ENCODE measurements at regions not wholly inside any gene's neighbourhood (a gene's known extent, or its start where the extent isn't known, plus 50 kb on each side); places are given as distances from the start of the nearest gene placed in this dataset.

DNA sequence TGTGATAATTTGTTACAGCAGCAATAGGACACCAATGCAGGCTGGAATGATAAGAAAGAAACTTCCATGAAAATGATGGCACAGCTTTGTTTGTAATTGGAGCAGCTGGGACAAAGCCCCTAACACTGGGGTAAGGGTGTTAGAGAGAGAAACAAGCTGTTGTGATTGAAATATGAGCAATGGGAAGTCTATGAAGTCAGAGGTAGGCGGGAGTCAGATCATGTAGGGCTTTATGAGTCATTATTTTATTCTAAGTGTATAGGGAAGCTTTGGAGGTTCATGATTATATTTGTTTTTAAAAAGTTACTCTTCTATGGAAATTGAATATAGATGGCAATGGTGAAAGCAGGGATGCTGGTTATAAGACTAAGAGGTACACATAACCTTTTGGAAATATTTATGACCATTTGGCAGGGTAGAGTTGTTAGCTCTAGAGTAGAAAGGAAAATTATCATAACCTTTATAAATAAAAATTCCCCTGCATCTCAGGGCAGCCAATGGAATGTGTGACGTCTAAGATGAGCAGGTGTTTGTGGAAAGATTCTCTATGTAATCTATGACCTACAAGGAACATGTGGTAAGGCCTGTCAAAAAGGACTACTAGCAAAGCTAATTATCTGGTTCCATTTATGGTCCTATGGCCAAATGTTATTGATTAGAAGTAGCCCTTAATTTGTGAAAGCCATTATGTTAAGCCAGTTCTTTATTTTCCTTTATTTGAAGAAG is 85.6 kb downstream of the KCNJ2 start:
- TF ChIP-seq EP300 (IDR thresholded peaks at IDR 0.05), result no peak
- TF ChIP-seq POLR2A (IDR thresholded peaks at IDR 0.05), result no peak
- TF ChIP-seq, protein P1, sequence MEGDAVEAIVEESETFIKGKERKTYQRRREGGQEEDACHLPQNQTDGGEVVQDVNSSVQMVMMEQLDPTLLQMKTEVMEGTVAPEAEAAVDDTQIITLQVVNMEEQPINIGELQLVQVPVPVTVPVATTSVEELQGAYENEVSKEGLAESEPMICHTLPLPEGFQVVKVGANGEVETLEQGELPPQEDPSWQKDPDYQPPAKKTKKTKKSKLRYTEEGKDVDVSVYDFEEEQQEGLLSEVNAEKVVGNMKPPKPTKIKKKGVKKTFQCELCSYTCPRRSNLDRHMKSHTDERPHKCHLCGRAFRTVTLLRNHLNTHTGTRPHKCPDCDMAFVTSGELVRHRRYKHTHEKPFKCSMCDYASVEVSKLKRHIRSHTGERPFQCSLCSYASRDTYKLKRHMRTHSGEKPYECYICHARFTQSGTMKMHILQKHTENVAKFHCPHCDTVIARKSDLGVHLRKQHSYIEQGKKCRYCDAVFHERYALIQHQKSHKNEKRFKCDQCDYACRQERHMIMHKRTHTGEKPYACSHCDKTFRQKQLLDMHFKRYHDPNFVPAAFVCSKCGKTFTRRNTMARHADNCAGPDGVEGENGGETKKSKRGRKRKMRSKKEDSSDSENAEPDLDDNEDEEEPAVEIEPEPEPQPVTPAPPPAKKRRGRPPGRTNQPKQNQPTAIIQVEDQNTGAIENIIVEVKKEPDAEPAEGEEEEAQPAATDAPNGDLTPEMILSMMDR (IDR thresholded peaks at IDR 0.05), result no peak
- no peak for TF ChIP-seq POLR2AphosphoS5 (IDR thresholded peaks at IDR 0.05)
- Histone ChIP-seq H3K4me1 (no peaks in the 10 kb centered on the region), H3K4me3 (no peak overlapping the region), H3K27ac (no peak overlapping the region), H3K36me3 (no peaks in the 10 kb centered on the region), H3K27me3 (no peaks in the 10 kb centered on the region), H3K9me3 (no peaks in the 10 kb centered on the region)
- intact Hi-C loops (cut with DNase I; ENCODE audit: low total_unique reads), result no loop called here
- WGBS, 5 donors, result 82 to 84% (median 82%) methylated on average over 2 of the region's 2 CpGs
- DNase-seq, result no peak

GRCh38 chr17:70256751-70257150 is 87.4 kb downstream of the KCNJ2 start:
- intact Hi-C loops (cut with DNase I; ENCODE audit: low total_unique reads), result no loop called here
- TF ChIP-seq POLR2AphosphoS5 (IDR thresholded peaks at IDR 0.05), result no peak
- TF ChIP-seq EP300 (IDR thresholded peaks at IDR 0.05), result no peak
- TF ChIP-seq POLR2A (IDR thresholded peaks at IDR 0.05), result no peak
- TF ChIP-seq, protein P1 (IDR thresholded peaks at IDR 0.05), result no peak

DNA sequence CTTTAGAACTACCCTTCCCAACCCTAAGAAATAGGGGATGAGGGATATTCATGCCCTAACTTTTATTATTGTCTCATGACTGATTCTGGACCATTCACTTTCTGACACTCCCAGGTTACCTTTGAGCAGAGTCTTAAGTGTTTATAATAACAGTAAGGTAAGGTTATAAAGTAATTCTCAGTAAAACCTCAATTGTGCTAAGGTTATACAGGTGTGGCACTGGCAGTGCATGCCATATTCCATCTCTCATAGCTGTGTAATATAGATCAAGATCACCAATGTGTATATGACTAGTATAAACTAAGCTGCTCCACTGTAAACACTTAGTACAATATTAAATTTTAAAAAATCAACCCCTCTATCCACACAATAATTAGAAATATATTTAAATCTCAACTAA is 89.1 kb downstream of the KCNJ2 start:
- DNase-seq, result no peak
- no peak overlapping the region for H3K27ac ChIP-seq

More at GRCh38 chr17:70256751-70257150, 87.4 kb downstream of the KCNJ2 start:
- Histone ChIP-seq H3K4me3 (no peak overlapping the region), H3K4me1 (no peaks in the 10 kb centered on the region), H3K27me3 (no peaks in the 10 kb centered on the region), H3K27ac (no peak overlapping the region), H3K9me3 (no peaks in the 10 kb centered on the region), H3K36me3 (no peaks in the 10 kb centered on the region)
- WGBS, 5 donors, result 85 to 90% (median 86%) methylated on average over 2 of the region's 2 CpGs
- no peak for DNase-seq

GRCh38 chr17:70259400-70259799 is 90.1 kb downstream of the KCNJ2 start:
- Histone ChIP-seq H3K27me3 (no peaks in the 10 kb centered on the region), H3K9me3 (no peaks in the 10 kb centered on the region), H3K4me3 (no peak overlapping the region), H3K27ac (no peak overlapping the region), H3K4me1 (no peaks in the 10 kb centered on the region), H3K36me3 (no peaks in the 10 kb centered on the region)
- WGBS, 5 donors, result 68 to 78% (median 74%) methylated on average over 3 of the region's 3 CpGs
- intact Hi-C loops (cut with DNase I; ENCODE audit: low total_unique reads), result no loop called here
- no peak for DNase-seq
- TF ChIP-seq POLR2A (IDR thresholded peaks at IDR 0.05), result no peak
- TF ChIP-seq, protein P1 (IDR thresholded peaks at IDR 0.05), result no peak
- TF ChIP-seq POLR2AphosphoS5 (IDR thresholded peaks at IDR 0.05), result no peak
- TF ChIP-seq EP300 (IDR thresholded peaks at IDR 0.05), result no peak

More for the DNA sequence above, 89.1 kb downstream of the KCNJ2 start:
- no peak for TF ChIP-seq EP300 (IDR thresholded peaks at IDR 0.05)
- no peak for TF ChIP-seq POLR2A (IDR thresholded peaks at IDR 0.05)
- TF ChIP-seq POLR2AphosphoS5 (IDR thresholded peaks at IDR 0.05), result no peak
- TF ChIP-seq, protein P1 (IDR thresholded peaks at IDR 0.05), result no peak
- Histone ChIP-seq H3K9me3 (no peaks in the 10 kb centered on the region), H3K4me3 (no peak overlapping the region), H3K4me1 (no peaks in the 10 kb centered on the region), H3K36me3 (no peaks in the 10 kb centered on the region), H3K27me3 (no peaks in the 10 kb centered on the region)
- intact Hi-C loops (cut with DNase I; ENCODE audit: low total_unique reads), result no loop called here

All from stomach (tissue), 8 donors.